ENCODE measurements at regions not wholly inside any gene's neighbourhood (a gene's known extent, or its start where the extent isn't known, plus 50 kb on each side); places are given as distances from the start of the nearest gene placed in this dataset.

- TF ChIP-seq ZFP3 (CRISPR knock-in tag; IDR thresholded peaks at IDR 0.05) (no peak), ISL1 (CRISPR knock-in tag; IDR thresholded peaks at IDR 0.05) (no peak), RARB (CRISPR knock-in tag; IDR thresholded peaks at IDR 0.05) (no peak), CREB5 (CRISPR knock-in tag; IDR thresholded peaks at IDR 0.05; ENCODE audit: low read depth) (no peak), ARNTL (CRISPR knock-in tag; IDR thresholded peaks at IDR 0.05; ENCODE audit: borderline replicate concordance, low read depth) (no peak), BACH2 (CRISPR knock-in tag; IDR thresholded peaks at IDR 0.05; ENCODE audit: borderline replicate concordance) (no peak), ZC3H10 (CRISPR knock-in tag; IDR thresholded peaks at IDR 0.05) (no peak), PPARA (CRISPR knock-in tag; IDR thresholded peaks at IDR 0.05; ENCODE audit: borderline replicate concordance) (no peak), TSHZ2 (CRISPR knock-in tag; IDR thresholded peaks at IDR 0.05) (no peak), ZNF565 (CRISPR knock-in tag; conservative IDR thresholded peaks at IDR 0.05; ENCODE audit: low read depth) (no peak), ZFP30 (CRISPR knock-in tag; IDR thresholded peaks at IDR 0.05) (no peak), TCF4 (CRISPR knock-in tag; IDR thresholded peaks at IDR 0.05; ENCODE audit: borderline replicate concordance) (no peak)
- TF ChIP-seq, protein P1, sequence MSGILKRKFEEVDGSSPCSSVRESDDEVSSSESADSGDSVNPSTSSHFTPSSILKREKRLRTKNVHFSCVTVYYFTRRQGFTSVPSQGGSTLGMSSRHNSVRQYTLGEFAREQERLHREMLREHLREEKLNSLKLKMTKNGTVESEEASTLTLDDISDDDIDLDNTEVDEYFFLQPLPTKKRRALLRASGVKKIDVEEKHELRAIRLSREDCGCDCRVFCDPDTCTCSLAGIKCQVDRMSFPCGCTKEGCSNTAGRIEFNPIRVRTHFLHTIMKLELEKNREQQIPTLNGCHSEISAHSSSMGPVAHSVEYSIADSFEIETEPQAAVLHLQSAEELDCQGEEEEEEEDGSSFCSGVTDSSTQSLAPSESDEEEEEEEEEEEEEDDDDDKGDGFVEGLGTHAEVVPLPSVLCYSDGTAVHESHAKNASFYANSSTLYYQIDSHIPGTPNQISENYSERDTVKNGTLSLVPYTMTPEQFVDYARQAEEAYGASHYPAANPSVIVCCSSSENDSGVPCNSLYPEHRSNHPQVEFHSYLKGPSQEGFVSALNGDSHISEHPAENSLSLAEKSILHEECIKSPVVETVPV (CRISPR knock-in tag; IDR thresholded peaks at IDR 0.05) = no peak
- TF ChIP-seq, protein P2, sequence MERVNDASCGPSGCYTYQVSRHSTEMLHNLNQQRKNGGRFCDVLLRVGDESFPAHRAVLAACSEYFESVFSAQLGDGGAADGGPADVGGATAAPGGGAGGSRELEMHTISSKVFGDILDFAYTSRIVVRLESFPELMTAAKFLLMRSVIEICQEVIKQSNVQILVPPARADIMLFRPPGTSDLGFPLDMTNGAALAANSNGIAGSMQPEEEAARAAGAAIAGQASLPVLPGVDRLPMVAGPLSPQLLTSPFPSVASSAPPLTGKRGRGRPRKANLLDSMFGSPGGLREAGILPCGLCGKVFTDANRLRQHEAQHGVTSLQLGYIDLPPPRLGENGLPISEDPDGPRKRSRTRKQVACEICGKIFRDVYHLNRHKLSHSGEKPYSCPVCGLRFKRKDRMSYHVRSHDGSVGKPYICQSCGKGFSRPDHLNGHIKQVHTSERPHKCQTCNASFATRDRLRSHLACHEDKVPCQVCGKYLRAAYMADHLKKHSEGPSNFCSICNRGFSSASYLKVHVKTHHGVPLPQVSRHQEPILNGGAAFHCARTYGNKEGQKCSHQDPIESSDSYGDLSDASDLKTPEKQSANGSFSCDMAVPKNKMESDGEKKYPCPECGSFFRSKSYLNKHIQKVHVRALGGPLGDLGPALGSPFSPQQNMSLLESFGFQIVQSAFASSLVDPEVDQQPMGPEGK (CRISPR knock-in tag; IDR thresholded peaks at IDR 0.05; ENCODE audit: borderline replicate concordance) = no peak
These were observed 1391.3 kb downstream of the BRD1 start for GRCh38 chr22:48436201-48436931.

All from SK-N-SH treated with all-trans-retinoic acid at 6 μM for 48 hours (cell line).